Heart left ventricle (tissue), 16 donors: ENCODE measurements at regions not wholly inside any gene's neighbourhood (a gene's known extent, or its start where the extent isn't known, plus 50 kb on each side); places are given as distances from the start of the nearest gene placed in this dataset.

ENCODE experiments used
- ATAC-seq, 4 donors: fragments of 200-7000 bp; cut with Tn5 transposase; one replicate each; pipeline ENCODE4 v1.9.1; 2020 to 2022; ENCODE audit warnings: moderate library complexity in 4 of 4, mild to moderate bottlenecking in 3 of 4, moderate number of reproducible peaks in 1 of 4
- DNase-seq, 5 donors: peaks; one replicate each; pipeline ENCODE4 v3.0.0-alpha.2; 2020
- H3K27ac ChIP-seq, 12 donors: fragments of 200-600 bp; sonication (generic) in 4 of 12; one replicate each; pipeline versions ENCODE4 v1.5.0 to v1.8.0; 2016 to 2022; ENCODE audit warnings: mild to moderate bottlenecking in 2 of 12
- H3K27me3 ChIP-seq, 9 donors: fragments of 200-600 bp; sonication (generic) in 2 of 9; one replicate each; pipeline versions ENCODE4 v1.5.1 to v1.8.0; 2016 to 2022; ENCODE audit warnings: mild to moderate bottlenecking in 3 of 9
- H3K36me3 ChIP-seq, 9 donors: fragments of 200-600 bp; sonication (generic) in 2 of 9; one replicate each; pipeline versions ENCODE4 v1.5.0 to v1.8.0; 2018 to 2022; ENCODE audit warnings: mild to moderate bottlenecking in 2 of 9
- H3K4me1 ChIP-seq, 12 donors: fragments of 200-600 bp; sonication (generic) in 4 of 12; one replicate each; pipeline versions ENCODE4 v1.5.0 to v1.8.0; 2016 to 2022; ENCODE audit warnings: mild to moderate bottlenecking in 3 of 12
- H3K4me3 ChIP-seq, 12 donors: fragments of 200-600 bp; sonication (generic) in 4 of 12; one replicate each; pipeline versions ENCODE4 v1.5.0 to v1.8.0; 2017 to 2022; ENCODE audit warnings: mild to moderate bottlenecking in 9 of 12, moderate library complexity in 4 of 12
- H3K9me3 ChIP-seq, 12 donors: fragments of 200-600 bp; sonication (generic) in 4 of 12; one replicate each; pipeline versions ENCODE4 v1.5.0 to v1.8.0; 2016 to 2022; ENCODE audit warnings: mild to moderate bottlenecking in 1 of 12
- POLR2A ChIP-seq, 2 donors: fragments of 450-650 bp; IDR thresholded peaks; one replicate each; pipeline ENCODE4 v1.6.1; 2017; ENCODE audit warnings: antibody characterized with exemption in 2 of 2, mild to moderate bottlenecking in 2 of 2, moderate library complexity in 2 of 2
- WGBS, 4 donors: extraction: QIAGEN DNeasy Blood & Tissue Kit in 2 of 4; methylation state at CpG; one replicate each; pipeline versions ENCODE4 v1.1.5 to v1.1.7; 2013 to 2018; 5-methylcytosine and 5-hydroxymethylcytosine counted together
- intact Hi-C, 10 donors: fragments of 100-400 bp; cut with DNase I; formaldehyde crosslinking; loops; one replicate each; pipeline versions ENCODE4 v1.11.1 to v1.14.2; 2022
- TF ChIP-seq, protein P1 (sequence below), 12 donors: fragments of 200-600 bp; sonication (generic) in 4 of 12; IDR thresholded peaks; one replicate each; pipeline versions ENCODE4 v1.5.0 to v1.8.0; 2018 to 2022; ENCODE audit warnings: antibody characterized with exemption in 12 of 12, mild to moderate bottlenecking in 5 of 12
- donor health status: ischemic (EF 13 %, LVEDD 7.1; RV severe dilation, severe dysfunction).
- donor health status: healthy with polysubstance abuse.
- donor health status: DM: no; HTN: yes; CAD: no.
- donor health status: DM: no; HTN: no; CAD: no.
- donor health status: ischemic (EF 25% LVEDD 6.9; RV normal size, moderate dysfunction).
- donor health status: ischemic (EF 25% LVEDD 5.7; RV mildly dilated, moderate dysfunction).
- donor health status: healthy.
- donor health status: DM: yes; HTN: yes; CAD: no.
- donor health status: ischemic (EF 35%, LVEDD 5.7; RV mildly dilated, moderate dysfunction).
- donor health status: nonischemic (EF 11% LVEDD 7.7; RV severe dilation, severe dysfunction).
- donor health status: DM: yes; HTN: yes; CAD: no.
- donor health status: PGD.
- donor health status: ischemic (EF 29% LVEDD 5.4; RV normal size, mild dysfunction).
- donor health status: nonischemic (EF 23%, LVEDD 6.1; RV moderate dilation, normal function).

DNA sequence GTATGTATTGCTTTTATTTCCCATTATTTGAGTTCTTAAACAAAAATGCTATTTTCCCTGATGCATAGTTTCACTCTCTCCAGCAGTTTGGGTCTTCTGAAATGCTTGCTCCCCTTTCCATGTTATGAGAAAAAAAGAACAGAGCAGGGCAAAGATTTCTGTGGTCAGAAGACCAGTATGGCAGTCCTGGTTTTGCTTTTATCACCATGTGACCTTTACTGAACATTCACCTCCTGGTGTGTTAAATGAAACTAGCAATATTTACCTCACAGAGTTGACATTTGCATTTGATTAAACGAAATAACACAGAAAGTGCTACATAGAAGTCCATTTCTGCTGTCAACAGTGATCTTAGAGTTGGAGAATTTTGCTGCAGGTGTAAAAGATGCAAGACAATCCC lies 141.0 kb upstream of the G2E3 start:
- intact Hi-C loops, result no loop called here
- no peak for ATAC-seq
- H3K4me3 ChIP-seq, result no peak overlapping the region
- no peaks in the 10 kb centered on the region for H3K36me3 ChIP-seq
- no peaks in the 10 kb centered on the region for H3K4me1 ChIP-seq
- DNase-seq, result no peak
- H3K27ac ChIP-seq, result no peak overlapping the region
- TF ChIP-seq, protein P1, sequence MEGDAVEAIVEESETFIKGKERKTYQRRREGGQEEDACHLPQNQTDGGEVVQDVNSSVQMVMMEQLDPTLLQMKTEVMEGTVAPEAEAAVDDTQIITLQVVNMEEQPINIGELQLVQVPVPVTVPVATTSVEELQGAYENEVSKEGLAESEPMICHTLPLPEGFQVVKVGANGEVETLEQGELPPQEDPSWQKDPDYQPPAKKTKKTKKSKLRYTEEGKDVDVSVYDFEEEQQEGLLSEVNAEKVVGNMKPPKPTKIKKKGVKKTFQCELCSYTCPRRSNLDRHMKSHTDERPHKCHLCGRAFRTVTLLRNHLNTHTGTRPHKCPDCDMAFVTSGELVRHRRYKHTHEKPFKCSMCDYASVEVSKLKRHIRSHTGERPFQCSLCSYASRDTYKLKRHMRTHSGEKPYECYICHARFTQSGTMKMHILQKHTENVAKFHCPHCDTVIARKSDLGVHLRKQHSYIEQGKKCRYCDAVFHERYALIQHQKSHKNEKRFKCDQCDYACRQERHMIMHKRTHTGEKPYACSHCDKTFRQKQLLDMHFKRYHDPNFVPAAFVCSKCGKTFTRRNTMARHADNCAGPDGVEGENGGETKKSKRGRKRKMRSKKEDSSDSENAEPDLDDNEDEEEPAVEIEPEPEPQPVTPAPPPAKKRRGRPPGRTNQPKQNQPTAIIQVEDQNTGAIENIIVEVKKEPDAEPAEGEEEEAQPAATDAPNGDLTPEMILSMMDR (IDR thresholded peaks at IDR 0.05), result no peak
- TF ChIP-seq POLR2A (IDR thresholded peaks at IDR 0.05), result no peak
- peaks cover 0 to 10% (median 0%) of the 10 kb centered on the region in 9 donors for H3K27me3 ChIP-seq
- 28 to 53% (median 47%) methylated on average over 1 of the region's 1 CpG for WGBS, 4 donors
- H3K9me3 ChIP-seq, result no peaks in the 10 kb centered on the region

DNA sequence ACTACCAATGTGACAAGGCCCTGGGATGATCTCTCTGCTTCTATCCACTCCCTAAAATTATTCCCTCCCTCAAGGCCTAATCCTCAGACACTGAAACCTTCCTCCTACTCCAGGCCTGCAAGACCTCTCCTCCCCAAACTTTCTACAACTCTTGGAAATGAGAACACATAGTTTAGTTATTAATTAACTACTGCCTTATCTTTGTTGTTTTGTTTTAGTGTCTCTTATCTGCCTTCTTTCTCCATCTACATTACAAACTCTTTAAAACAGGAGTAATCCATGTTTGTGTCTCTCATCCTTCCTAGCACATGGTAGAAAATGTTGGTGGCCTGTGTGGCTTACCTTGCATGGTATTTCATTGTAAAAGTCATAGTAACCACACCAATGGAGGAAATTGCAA lies 139.9 kb upstream of the G2E3 start:
- no peak for TF ChIP-seq POLR2A (IDR thresholded peaks at IDR 0.05)
- TF ChIP-seq, protein P1 (IDR thresholded peaks at IDR 0.05), result no peak
- no peak overlapping the region for H3K27ac ChIP-seq

DNA sequence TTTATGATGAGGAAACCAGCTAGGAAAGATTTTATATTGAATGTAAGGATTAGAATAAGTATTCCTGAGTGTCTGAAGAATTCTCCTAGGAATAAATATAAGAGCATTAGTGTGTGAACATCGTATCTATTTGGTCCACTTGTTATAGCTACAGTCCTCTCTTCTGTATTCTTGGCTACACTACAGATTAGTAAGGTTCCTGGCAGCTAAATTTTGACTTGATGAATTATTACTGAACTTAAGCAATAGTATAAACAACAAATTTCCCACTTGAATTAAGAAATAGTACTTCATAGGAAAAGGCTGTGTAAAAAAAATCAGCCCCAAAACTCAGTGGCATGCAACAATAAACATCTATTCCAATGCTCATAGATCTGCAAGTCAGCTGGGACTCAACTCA lies 138.4 kb upstream of the G2E3 start:
- Histone ChIP-seq H3K4me1 (no peaks in the 10 kb centered on the region), H3K9me3 (no peaks in the 10 kb centered on the region), H3K27me3 (peaks cover 0 to 10% (median 0%) of the 10 kb centered on the region in 9 donors), H3K27ac (no peak overlapping the region), H3K4me3 (no peak overlapping the region), H3K36me3 (no peaks in the 10 kb centered on the region)
- whole genome bisulfite sequencing, 4 donors, result 0 to 41% (median 19%) methylated on average over 1 of the region's 1 CpG
- TF ChIP-seq, protein P1 (IDR thresholded peaks at IDR 0.05), result no peak
- no peak for TF ChIP-seq POLR2A (IDR thresholded peaks at IDR 0.05)
- intact Hi-C loops, result no loop called here
- DNase-seq (no peak), ATAC-seq (no peak)

More for the DNA sequence above, 139.9 kb upstream of the G2E3 start:
- no peaks in the 10 kb centered on the region for H3K4me1 ChIP-seq
- H3K4me3 ChIP-seq, result no peak overlapping the region
- no peak for ATAC-seq
- peaks cover 0 to 10% (median 0%) of the 10 kb centered on the region in 9 donors for H3K27me3 ChIP-seq
- no peak for DNase-seq
- H3K36me3 ChIP-seq, result no peaks in the 10 kb centered on the region
- intact Hi-C loops, result no loop called here
- H3K9me3 ChIP-seq, result no peaks in the 10 kb centered on the region

DNA sequence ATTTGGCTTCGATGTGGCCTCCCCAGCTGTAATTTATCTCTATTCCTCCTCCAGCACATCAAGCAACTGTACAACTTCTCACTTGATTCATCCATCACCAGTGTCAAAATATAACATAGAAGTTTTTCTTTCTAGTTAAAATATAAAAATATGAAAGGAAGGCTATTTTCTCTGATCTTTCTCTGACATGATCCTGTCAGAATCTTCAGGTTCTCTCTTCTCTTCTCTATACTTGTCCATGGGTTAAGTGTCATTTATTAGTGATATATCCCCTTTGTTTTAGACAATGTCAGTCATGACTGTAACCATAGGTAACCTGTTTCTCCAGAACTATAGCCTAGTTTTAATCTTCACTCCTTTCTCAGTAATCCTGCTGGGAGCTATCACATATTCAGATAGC lies 132.5 kb upstream of the G2E3 start:
- H3K27ac ChIP-seq, result no peak overlapping the region
- no peak overlapping the region for H3K4me3 ChIP-seq
- H3K4me1 ChIP-seq, result no peaks in the 10 kb centered on the region
- 64 to 80% (median 72%) methylated on average over 1 of the region's 1 CpG for WGBS, 4 donors
- intact Hi-C loops, result no loop called here
- TF ChIP-seq POLR2A (IDR thresholded peaks at IDR 0.05), result no peak
- TF ChIP-seq, protein P1 (IDR thresholded peaks at IDR 0.05), result no peak
- H3K9me3 ChIP-seq, result no peaks in the 10 kb centered on the region
- no peak for ATAC-seq
- DNase-seq, result no peak
- H3K27me3 ChIP-seq, result peaks cover 0 to 5% (median 0%) of the 10 kb centered on the region in 9 donors
- H3K36me3 ChIP-seq, result no peaks in the 10 kb centered on the region
